Glutamatergic neuron (in vitro differentiated cells): ENCODE measurements at regions not wholly inside any gene's neighbourhood (a gene's known extent, or its start where the extent isn't known, plus 50 kb on each side); places are given as distances from the start of the nearest gene placed in this dataset.

Source experiments
- DNase-seq: peaks from one replicate; pipeline ENCODE4 v3.0.0; 2022
- H3K27ac Mint-ChIP-seq: one replicate; pipeline ENCODE4 v1.8.0; 2020; ENCODE audit warnings: mild to moderate bottlenecking, mixed read lengths, inconsistent platforms; ENCODE audit not compliant: unreplicated experiment
- H3K27me3 Mint-ChIP-seq: one replicate; pipeline ENCODE4 v1.8.0; 2020; ENCODE audit warnings: mild to moderate bottlenecking, moderate library complexity, mixed read lengths, inconsistent platforms; ENCODE audit not compliant: unreplicated experiment
- H3K36me3 Mint-ChIP-seq: one replicate; pipeline ENCODE4 v1.8.0; 2020; ENCODE audit warnings: mild to moderate bottlenecking, mixed read lengths, inconsistent platforms; ENCODE audit not compliant: unreplicated experiment
- H3K4me1 Mint-ChIP-seq: one replicate; pipeline ENCODE4 v1.8.0; 2020; ENCODE audit warnings: mild to moderate bottlenecking, low read depth, mixed read lengths, inconsistent platforms; ENCODE audit not compliant: unreplicated experiment
- H3K4me3 Mint-ChIP-seq: one replicate; pipeline ENCODE4 v1.8.0; 2020; ENCODE audit warnings: mild to moderate bottlenecking, mixed read lengths, inconsistent platforms; ENCODE audit not compliant: unreplicated experiment
- H3K9me3 Mint-ChIP-seq: one replicate; pipeline ENCODE4 v1.8.0; 2020; ENCODE audit warnings: mild to moderate bottlenecking, moderate library complexity, mixed read lengths, inconsistent platforms; ENCODE audit not compliant: unreplicated experiment
- TF ChIP-seq, protein P1 (sequence below): fragments of 200-600 bp; sonication (generic); IDR thresholded peaks from one replicate; pipeline ENCODE4 v1.5.0; 2021; ENCODE audit not compliant: partially characterized antibody, unreplicated experiment

GRCh38 chr2:74081763-74082110, 66.0 kb downstream of the BOLA3 start:
- DNase-seq = no peak
- H3K9me3 Mint-ChIP-seq = peaks cover 19% of the 10 kb centered on the region
- H3K36me3 Mint-ChIP-seq = peaks cover 14% of the 10 kb centered on the region
- H3K4me1 Mint-ChIP-seq = peaks cover 35% of the 10 kb centered on the region
- peak overlapping the region; percentile 99 for H3K27ac Mint-ChIP-seq
- TF ChIP-seq, protein P1, sequence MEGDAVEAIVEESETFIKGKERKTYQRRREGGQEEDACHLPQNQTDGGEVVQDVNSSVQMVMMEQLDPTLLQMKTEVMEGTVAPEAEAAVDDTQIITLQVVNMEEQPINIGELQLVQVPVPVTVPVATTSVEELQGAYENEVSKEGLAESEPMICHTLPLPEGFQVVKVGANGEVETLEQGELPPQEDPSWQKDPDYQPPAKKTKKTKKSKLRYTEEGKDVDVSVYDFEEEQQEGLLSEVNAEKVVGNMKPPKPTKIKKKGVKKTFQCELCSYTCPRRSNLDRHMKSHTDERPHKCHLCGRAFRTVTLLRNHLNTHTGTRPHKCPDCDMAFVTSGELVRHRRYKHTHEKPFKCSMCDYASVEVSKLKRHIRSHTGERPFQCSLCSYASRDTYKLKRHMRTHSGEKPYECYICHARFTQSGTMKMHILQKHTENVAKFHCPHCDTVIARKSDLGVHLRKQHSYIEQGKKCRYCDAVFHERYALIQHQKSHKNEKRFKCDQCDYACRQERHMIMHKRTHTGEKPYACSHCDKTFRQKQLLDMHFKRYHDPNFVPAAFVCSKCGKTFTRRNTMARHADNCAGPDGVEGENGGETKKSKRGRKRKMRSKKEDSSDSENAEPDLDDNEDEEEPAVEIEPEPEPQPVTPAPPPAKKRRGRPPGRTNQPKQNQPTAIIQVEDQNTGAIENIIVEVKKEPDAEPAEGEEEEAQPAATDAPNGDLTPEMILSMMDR = no peak
- H3K27me3 Mint-ChIP-seq = peaks cover 26% of the 10 kb centered on the region
- peak overlapping the region; percentile 76 for H3K4me3 Mint-ChIP-seq

GRCh38 chr2:74083750-74084149, 64.0 kb downstream of the BOLA3 start:
- H3K9me3 Mint-ChIP-seq = peaks cover 20% of the 10 kb centered on the region
- peaks cover 14% of the 10 kb centered on the region for H3K36me3 Mint-ChIP-seq
- H3K4me1 Mint-ChIP-seq = peaks cover 26% of the 10 kb centered on the region
- TF ChIP-seq, protein P1 = no peak
- H3K27me3 Mint-ChIP-seq = peaks cover 26% of the 10 kb centered on the region
- no peak overlapping the region for H3K27ac Mint-ChIP-seq
- H3K4me3 Mint-ChIP-seq = no peak overlapping the region
- DNase-seq = no peak
